Fibroblast of lung (primary cell): ENCODE measurements at regions not wholly inside any gene's neighbourhood (a gene's known extent, or its start where the extent isn't known, plus 50 kb on each side); places are given as distances from the start of the nearest gene placed in this dataset.
A peak's percentile ranks its signal among the peaks of the same experiment; 100 is the strongest.

Experiments used
- DNase-seq, 2 donors: peaks; one replicate each; pipeline versions ENCODE4 v3.0.0 to v3.0.0-alpha.2; 2010; ENCODE audit warnings: low read depth in 2 of 2
- H2AFZ ChIP-seq: 2 replicates; pipeline ENCODE4 v1.5.1; 2012; ENCODE audit warnings: low read length, control low read depth, inconsistent platforms
- H3K27ac ChIP-seq: 2 replicates; pipeline ENCODE4 v1.5.1; 2011; ENCODE audit warnings: low read length, control low read depth; ENCODE audit not compliant: insufficient read depth
- H3K27me3 ChIP-seq: 2 replicates; pipeline ENCODE4 v1.5.1; 2011; ENCODE audit warnings: mild to moderate bottlenecking, low read length; ENCODE audit not compliant: control insufficient read depth, insufficient read depth
- H3K36me3 ChIP-seq: 2 replicates; pipeline ENCODE4 v1.5.1; 2011; ENCODE audit warnings: low read length; ENCODE audit not compliant: control insufficient read depth, insufficient read depth
- H3K4me1 ChIP-seq: 2 replicates; pipeline ENCODE4 v1.5.1; 2011; ENCODE audit warnings: low read length; ENCODE audit not compliant: control insufficient read depth, insufficient read depth; ENCODE audit errors: extremely low read depth
- H3K4me2 ChIP-seq: 2 replicates; pipeline ENCODE4 v1.5.1; 2011; ENCODE audit warnings: low read length, control low read depth; ENCODE audit not compliant: insufficient read depth; ENCODE audit errors: extremely low read depth
- H3K4me3 ChIP-seq, 4 experiments: fragments of 200-600 bp in 1 of 4; sonication (generic) in 1 of 4; replicated peaks in 1 of 4; 2 replicates each; pipeline ENCODE4 v1.5.1; 2011 to 2016; ENCODE audit warnings: low read length in 4 of 4, low read depth in 3 of 4, mild to moderate bottlenecking in 3 of 4, control low read depth in 2 of 4, inconsistent platforms in 1 of 4, mixed read lengths in 1 of 4; ENCODE audit not compliant: insufficient read depth in 1 of 4; ENCODE audit errors: control extremely low read depth in 1 of 4
- H3K79me2 ChIP-seq: 2 replicates; pipeline ENCODE4 v1.5.1; 2012; ENCODE audit warnings: mild to moderate bottlenecking, low read length, inconsistent platforms; ENCODE audit not compliant: control insufficient read depth, insufficient read depth
- H3K9ac ChIP-seq: 2 replicates; pipeline ENCODE4 v1.5.1; 2011; ENCODE audit warnings: mild to moderate bottlenecking, low read length, control low read depth; ENCODE audit not compliant: insufficient read depth
- H3K9me3 ChIP-seq: 2 replicates; pipeline ENCODE4 v1.5.1; 2012; ENCODE audit warnings: low read depth, low read length; ENCODE audit not compliant: control insufficient read depth, insufficient read depth
- H4K20me1 ChIP-seq: 2 replicates; pipeline ENCODE4 v1.5.1; 2011; ENCODE audit warnings: low read length; ENCODE audit not compliant: control insufficient read depth, insufficient read depth; ENCODE audit errors: extremely low read depth
- EZH2 ChIP-seq: IDR thresholded peaks from 2 replicates; pipeline ENCODE4 v1.5.1; 2012; ENCODE audit warnings: low read length, control low read depth, mild to moderate bottlenecking; ENCODE audit errors: missing control alignments
- TF ChIP-seq, protein P1 (sequence below), 2 donors: IDR thresholded peaks in 1 of 2; conservative IDR thresholded peaks in 1 of 2; 1 replicate in 1 of 2; 2 replicates in 1 of 2; pipeline ENCODE4 v1.5.1; 2011 to 2012; ENCODE audit warnings: low read length in 2 of 2, control low read depth in 1 of 2, inconsistent platforms in 1 of 2, low read depth in 1 of 2, mild to moderate bottlenecking in 1 of 2

- no peaks in the 10 kb centered on the region for H3K4me1 ChIP-seq
- H3K4me3 ChIP-seq, result no peak overlapping the region
- TF ChIP-seq, protein P1, sequence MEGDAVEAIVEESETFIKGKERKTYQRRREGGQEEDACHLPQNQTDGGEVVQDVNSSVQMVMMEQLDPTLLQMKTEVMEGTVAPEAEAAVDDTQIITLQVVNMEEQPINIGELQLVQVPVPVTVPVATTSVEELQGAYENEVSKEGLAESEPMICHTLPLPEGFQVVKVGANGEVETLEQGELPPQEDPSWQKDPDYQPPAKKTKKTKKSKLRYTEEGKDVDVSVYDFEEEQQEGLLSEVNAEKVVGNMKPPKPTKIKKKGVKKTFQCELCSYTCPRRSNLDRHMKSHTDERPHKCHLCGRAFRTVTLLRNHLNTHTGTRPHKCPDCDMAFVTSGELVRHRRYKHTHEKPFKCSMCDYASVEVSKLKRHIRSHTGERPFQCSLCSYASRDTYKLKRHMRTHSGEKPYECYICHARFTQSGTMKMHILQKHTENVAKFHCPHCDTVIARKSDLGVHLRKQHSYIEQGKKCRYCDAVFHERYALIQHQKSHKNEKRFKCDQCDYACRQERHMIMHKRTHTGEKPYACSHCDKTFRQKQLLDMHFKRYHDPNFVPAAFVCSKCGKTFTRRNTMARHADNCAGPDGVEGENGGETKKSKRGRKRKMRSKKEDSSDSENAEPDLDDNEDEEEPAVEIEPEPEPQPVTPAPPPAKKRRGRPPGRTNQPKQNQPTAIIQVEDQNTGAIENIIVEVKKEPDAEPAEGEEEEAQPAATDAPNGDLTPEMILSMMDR (conservative IDR thresholded peaks at IDR 0.05 in 1 of 2, IDR thresholded peaks at IDR 0.05 in 1 of 2; ENCODE audit: low read depth in 1 of 2, low read length in 2 of 2), result no peak
- TF ChIP-seq EZH2, result no peak
- H3K36me3 ChIP-seq, result no peaks in the 10 kb centered on the region
- H3K27me3 ChIP-seq, result no peaks in the 10 kb centered on the region
- H2AFZ ChIP-seq, result no peak overlapping the region
- no peak for DNase-seq
- H3K9ac ChIP-seq, result no peak overlapping the region
- H3K27ac ChIP-seq, result no peak overlapping the region
- H4K20me1 ChIP-seq, result no peaks in the 10 kb centered on the region
- H3K4me2 ChIP-seq, result no peak overlapping the region
- H3K9me3 ChIP-seq, result no peaks in the 10 kb centered on the region
- no peaks in the 10 kb centered on the region for H3K79me2 ChIP-seq
These were observed 645.8 kb upstream of the GJE1 start for GRCh38 chr6:141486942-141487341.

- Histone ChIP-seq H3K9me3 (no peaks in the 10 kb centered on the region), H3K27me3 (no peaks in the 10 kb centered on the region), H3K4me2 (no peak overlapping the region), H3K9ac (no peak overlapping the region), H3K36me3 (no peaks in the 10 kb centered on the region), H3K27ac (peak overlapping the region; percentile 83), H3K79me2 (no peaks in the 10 kb centered on the region), H2AFZ (no peak overlapping the region), H3K4me3 (no peak overlapping the region), H3K4me1 (no peaks in the 10 kb centered on the region), H4K20me1 (no peaks in the 10 kb centered on the region)
- DNase-seq, result peak in 1 of 2 donors; percentile 30
- TF ChIP-seq, protein P1 (conservative IDR thresholded peaks at IDR 0.05 in 1 of 2, IDR thresholded peaks at IDR 0.05 in 1 of 2; ENCODE audit: low read depth in 1 of 2, low read length in 2 of 2), result no peak
- no peak for TF ChIP-seq EZH2
These were observed 648.0 kb upstream of the GJE1 start for GRCh38 chr6:141484711-141485110.

DNA sequence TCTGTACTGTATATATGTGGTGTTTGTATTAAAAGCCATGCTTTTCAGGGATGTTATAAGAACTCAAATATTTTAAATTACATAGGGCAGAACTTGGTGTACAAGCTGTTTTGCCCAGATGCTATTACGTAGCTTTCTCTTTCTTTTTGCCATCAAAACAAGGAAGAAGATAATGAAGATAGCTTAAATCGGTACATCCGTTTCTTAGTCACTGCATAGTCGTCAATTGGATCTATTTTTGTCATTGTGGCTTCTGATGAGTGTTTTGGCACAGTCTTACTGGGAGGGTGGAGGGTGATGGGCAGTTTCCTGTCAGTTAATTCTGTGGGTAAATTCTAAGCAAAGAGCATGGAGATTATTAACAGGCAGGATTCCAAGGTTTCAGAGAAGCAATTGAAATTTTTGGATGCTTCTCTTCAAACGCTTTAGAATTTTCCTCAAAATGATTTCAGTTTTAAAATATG, 649.1 kb upstream of the GJE1 start:
- H3K4me2 ChIP-seq, result peak overlapping the region; percentile 92
- H3K27me3 ChIP-seq, result no peaks in the 10 kb centered on the region
- H3K4me3 ChIP-seq, result peak overlapping the region; percentile 3 to 67 (median 37)
- H3K79me2 ChIP-seq, result no peaks in the 10 kb centered on the region
- TF ChIP-seq, protein P1 (conservative IDR thresholded peaks at IDR 0.05 in 1 of 2, IDR thresholded peaks at IDR 0.05 in 1 of 2; ENCODE audit: low read depth in 1 of 2, low read length in 2 of 2), result no peak
- no peak for TF ChIP-seq EZH2
- peak overlapping the region; percentile 83 for H3K27ac ChIP-seq
- no peaks in the 10 kb centered on the region for H3K9me3 ChIP-seq
- peak overlapping the region; percentile 71 for H2AFZ ChIP-seq
- H3K9ac ChIP-seq, result peak overlapping the region; percentile 37
- H4K20me1 ChIP-seq, result no peaks in the 10 kb centered on the region
- peak; percentile 93 to 95 for DNase-seq
- no peaks in the 10 kb centered on the region for H3K36me3 ChIP-seq
- no peaks in the 10 kb centered on the region for H3K4me1 ChIP-seq
